ENCODE measurements at regions not wholly inside any gene's neighbourhood (a gene's known extent, or its start where the extent isn't known, plus 50 kb on each side); places are given as distances from the start of the nearest gene placed in this dataset.

DNA sequence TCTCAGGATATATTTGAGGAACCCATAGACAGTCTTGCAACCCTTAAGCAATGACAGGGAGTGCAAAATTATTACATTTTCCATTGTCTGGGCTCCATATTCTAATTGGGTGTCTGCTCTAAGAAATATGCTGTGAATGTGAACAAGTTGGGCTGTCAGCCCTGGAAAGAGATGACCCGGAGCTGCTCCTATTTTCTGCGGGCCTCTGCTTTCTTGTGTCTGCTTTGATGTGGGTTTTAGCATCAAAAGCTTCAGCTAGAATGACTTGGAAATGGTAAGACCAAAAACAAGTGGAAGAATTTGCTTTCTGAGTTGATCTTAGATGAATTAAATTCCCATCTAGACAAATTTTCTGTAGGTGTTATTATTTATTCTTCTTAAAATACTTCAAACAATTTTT, 343.6 kb upstream of the IGFBP3 start:
- TF ChIP-seq, protein P1, sequence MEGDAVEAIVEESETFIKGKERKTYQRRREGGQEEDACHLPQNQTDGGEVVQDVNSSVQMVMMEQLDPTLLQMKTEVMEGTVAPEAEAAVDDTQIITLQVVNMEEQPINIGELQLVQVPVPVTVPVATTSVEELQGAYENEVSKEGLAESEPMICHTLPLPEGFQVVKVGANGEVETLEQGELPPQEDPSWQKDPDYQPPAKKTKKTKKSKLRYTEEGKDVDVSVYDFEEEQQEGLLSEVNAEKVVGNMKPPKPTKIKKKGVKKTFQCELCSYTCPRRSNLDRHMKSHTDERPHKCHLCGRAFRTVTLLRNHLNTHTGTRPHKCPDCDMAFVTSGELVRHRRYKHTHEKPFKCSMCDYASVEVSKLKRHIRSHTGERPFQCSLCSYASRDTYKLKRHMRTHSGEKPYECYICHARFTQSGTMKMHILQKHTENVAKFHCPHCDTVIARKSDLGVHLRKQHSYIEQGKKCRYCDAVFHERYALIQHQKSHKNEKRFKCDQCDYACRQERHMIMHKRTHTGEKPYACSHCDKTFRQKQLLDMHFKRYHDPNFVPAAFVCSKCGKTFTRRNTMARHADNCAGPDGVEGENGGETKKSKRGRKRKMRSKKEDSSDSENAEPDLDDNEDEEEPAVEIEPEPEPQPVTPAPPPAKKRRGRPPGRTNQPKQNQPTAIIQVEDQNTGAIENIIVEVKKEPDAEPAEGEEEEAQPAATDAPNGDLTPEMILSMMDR (IDR thresholded peaks at IDR 0.05), result no peak
- TF ChIP-seq POLR2A (IDR thresholded peaks at IDR 0.05), result no peak
